H1 (cell line): ENCODE measurements at regions not wholly inside any gene's neighbourhood (a gene's known extent, or its start where the extent isn't known, plus 50 kb on each side); places are given as distances from the start of the nearest gene placed in this dataset.

Experiments
- ASH2L ChIP-seq: fragments of 200-600, 300-600 bp; sonication (generic); IDR thresholded peaks from one replicate; pipeline ENCODE4 v1.7.1; 2017; ENCODE audit warnings: low read length
- CBX5 ChIP-seq: fragments of 300-800, 300-1000 bp; sonication (generic); IDR thresholded peaks from 2 replicates; pipeline ENCODE4 v1.7.1; 2016; ENCODE audit warnings: antibody characterized with exemption, low read length, low read depth
- KDM1A ChIP-seq: fragments of 200-600, 300-600 bp; sonication (generic); IDR thresholded peaks from 2 replicates; pipeline ENCODE4 v1.7.1; 2016; ENCODE audit warnings: mild to moderate bottlenecking, low read length, borderline replicate concordance
- NRF1 ChIP-seq: IDR thresholded peaks from 2 replicates; pipeline ENCODE4 v1.6.1; 2011; ENCODE audit warnings: mild to moderate bottlenecking, low read depth, low read length, improper control_type of control experiment

DNA sequence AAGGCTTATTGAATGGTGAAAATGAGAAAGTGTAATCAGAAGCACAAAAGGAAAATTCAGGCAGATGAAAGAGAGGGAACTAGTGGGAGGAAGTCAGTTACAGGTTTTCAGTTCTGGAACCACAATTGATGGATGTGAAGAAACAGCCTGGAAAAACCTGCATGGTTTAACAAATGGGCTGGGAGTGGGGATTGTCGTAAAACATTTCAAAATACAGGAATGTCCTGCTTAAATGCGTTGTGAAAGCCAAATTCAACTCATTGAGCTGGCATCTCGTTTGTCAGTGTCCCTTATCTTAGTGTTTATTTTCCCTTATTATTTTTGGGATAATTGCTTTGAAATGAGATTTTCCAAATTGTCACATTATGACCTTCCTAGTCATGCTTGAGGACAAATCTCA, 106.5 kb upstream of the RFC3 start (continued):
- TF ChIP-seq NRF1 (no peak), KDM1A (no peak), CBX5 (no peak), ASH2L (no peak)
